Uterus (tissue), 3 donors: ENCODE measurements at regions not wholly inside any gene's neighbourhood (a gene's known extent, or its start where the extent isn't known, plus 50 kb on each side); places are given as distances from the start of the nearest gene placed in this dataset.
"Not testable (repeated sequence)": the region's sequence is repeated elsewhere in the genome, so short reads cannot be mapped to it uniquely, and the experiment has no call there.

ENCODE experiments used
- DNase-seq, 2 donors: peaks; one replicate each; pipeline ENCODE4 v3.0.0-alpha.2; 2019 to 2020
- H3K27ac ChIP-seq, 2 donors: fragments of 200-600 bp; sonication (generic); 1 replicate in 1 of 2; 2 replicates in 1 of 2; pipeline ENCODE4 v1.5.1; 2016 to 2018
- H3K27me3 ChIP-seq, 2 donors: fragments of 200-600 bp; sonication (generic); one replicate each; pipeline ENCODE4 v1.5.1; 2018 to 2019; ENCODE audit warnings: control low read depth in 1 of 2
- H3K36me3 ChIP-seq, 2 donors: fragments of 200-600 bp; sonication (generic); one replicate each; pipeline ENCODE4 v1.5.1; 2019; ENCODE audit warnings: control low read depth in 1 of 2
- H3K4me1 ChIP-seq, 2 donors: fragments of 200-600 bp; sonication (generic); one replicate each; pipeline ENCODE4 v1.5.1; 2018 to 2019; ENCODE audit warnings: control low read depth in 1 of 2
- H3K4me3 ChIP-seq, 2 donors: fragments of 200-600 bp; sonication (generic); 1 replicate in 1 of 2; 2 replicates in 1 of 2; pipeline ENCODE4 v1.5.1; 2018 to 2019; ENCODE audit warnings: mild to moderate bottlenecking in 1 of 2
- H3K9me3 ChIP-seq, 2 donors: fragments of 200-600 bp; sonication (generic); one replicate each; pipeline ENCODE4 v1.5.1; 2019; ENCODE audit warnings: control low read depth in 1 of 2
- POLR2A ChIP-seq, 2 donors: fragments of 450-650 bp; IDR thresholded peaks; one replicate each; pipeline ENCODE4 v1.6.1; 2016; ENCODE audit warnings: antibody characterized with exemption in 2 of 2, mild to moderate bottlenecking in 1 of 2, moderate library complexity in 1 of 2
- intact Hi-C: fragments of 100-400 bp; cut with DNase I; formaldehyde crosslinking; loops from one replicate; pipeline ENCODE4 v1.15.1; 2023; ENCODE audit warnings: low total_unique reads
- TF ChIP-seq, protein P1 (sequence below), 4 experiments: fragments of 200-600 bp in 2 of 4; fragments of 450-650 bp in 2 of 4; sonication (generic) in 2 of 4; IDR thresholded peaks; one replicate each; pipeline ENCODE4 v1.5.1; 2016 to 2019; ENCODE audit warnings: antibody characterized with exemption in 4 of 4, mild to moderate bottlenecking in 2 of 4, moderate library complexity in 1 of 4
- donor health status: DM: yes; HTN: yes; CAD: no.

DNA sequence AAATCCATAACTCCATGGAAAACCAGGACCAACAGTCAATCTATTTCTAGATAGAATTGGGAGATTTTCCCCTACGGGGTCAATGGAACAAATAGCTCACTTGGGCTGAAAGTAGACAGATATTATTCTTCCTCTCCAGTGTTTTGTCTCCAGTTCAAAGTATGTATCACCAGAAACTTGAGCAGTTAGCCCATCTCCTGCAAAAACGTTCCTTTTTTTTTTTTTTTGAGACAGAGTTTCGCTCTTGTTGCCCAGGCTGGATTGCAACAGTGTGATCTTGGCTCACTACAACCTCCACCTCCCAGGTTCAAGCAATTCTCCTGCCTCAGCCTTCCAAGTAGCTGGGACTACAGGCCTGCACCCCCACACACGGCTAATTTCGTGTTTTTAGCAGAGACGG lies 390.0 kb upstream of the AUTS2 start:
- Histone ChIP-seq H3K4me1 (no peaks in the 10 kb centered on the region), H3K4me3 (no peak overlapping the region), H3K27ac (no peak overlapping the region), H3K9me3 (no peaks in the 10 kb centered on the region), H3K36me3 (no peaks in the 10 kb centered on the region), H3K27me3 (no peaks in the 10 kb centered on the region)
- TF ChIP-seq POLR2A (IDR thresholded peaks at IDR 0.05): no peak
- TF ChIP-seq, protein P1, sequence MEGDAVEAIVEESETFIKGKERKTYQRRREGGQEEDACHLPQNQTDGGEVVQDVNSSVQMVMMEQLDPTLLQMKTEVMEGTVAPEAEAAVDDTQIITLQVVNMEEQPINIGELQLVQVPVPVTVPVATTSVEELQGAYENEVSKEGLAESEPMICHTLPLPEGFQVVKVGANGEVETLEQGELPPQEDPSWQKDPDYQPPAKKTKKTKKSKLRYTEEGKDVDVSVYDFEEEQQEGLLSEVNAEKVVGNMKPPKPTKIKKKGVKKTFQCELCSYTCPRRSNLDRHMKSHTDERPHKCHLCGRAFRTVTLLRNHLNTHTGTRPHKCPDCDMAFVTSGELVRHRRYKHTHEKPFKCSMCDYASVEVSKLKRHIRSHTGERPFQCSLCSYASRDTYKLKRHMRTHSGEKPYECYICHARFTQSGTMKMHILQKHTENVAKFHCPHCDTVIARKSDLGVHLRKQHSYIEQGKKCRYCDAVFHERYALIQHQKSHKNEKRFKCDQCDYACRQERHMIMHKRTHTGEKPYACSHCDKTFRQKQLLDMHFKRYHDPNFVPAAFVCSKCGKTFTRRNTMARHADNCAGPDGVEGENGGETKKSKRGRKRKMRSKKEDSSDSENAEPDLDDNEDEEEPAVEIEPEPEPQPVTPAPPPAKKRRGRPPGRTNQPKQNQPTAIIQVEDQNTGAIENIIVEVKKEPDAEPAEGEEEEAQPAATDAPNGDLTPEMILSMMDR (IDR thresholded peaks at IDR 0.05): no peak
- no peak for DNase-seq
- intact Hi-C loops: no loop called here

DNA sequence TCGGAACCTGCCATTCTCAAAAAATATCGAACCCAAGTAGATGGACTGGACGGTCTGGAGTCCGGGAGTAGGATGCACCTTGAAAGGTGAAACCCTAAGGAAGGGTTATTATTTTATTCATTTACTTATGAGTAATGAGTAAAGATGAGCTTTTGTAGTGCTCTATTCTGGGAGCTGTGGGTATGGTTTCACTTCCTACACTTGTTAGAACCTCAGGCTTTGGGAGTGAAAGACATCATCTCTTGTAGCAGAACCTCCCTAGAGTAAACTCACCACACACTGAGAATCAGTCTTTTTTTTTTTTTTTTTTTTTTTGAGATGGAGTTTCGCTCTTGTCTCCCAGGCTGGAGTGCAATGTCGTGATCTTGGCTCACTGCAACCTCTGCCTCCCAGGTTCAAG lies 389.4 kb upstream of the AUTS2 start:
- no peak overlapping the region for H3K27ac ChIP-seq
- intact Hi-C loops: no loop called here
- no peak for DNase-seq
- H3K36me3 ChIP-seq: no peaks in the 10 kb centered on the region
- TF ChIP-seq POLR2A (IDR thresholded peaks at IDR 0.05): no peak
- TF ChIP-seq, protein P1 (IDR thresholded peaks at IDR 0.05): no peak
- H3K27me3 ChIP-seq: no peaks in the 10 kb centered on the region
- no peak overlapping the region for H3K4me3 ChIP-seq
- no peaks in the 10 kb centered on the region for H3K9me3 ChIP-seq
- no peaks in the 10 kb centered on the region for H3K4me1 ChIP-seq

DNA sequence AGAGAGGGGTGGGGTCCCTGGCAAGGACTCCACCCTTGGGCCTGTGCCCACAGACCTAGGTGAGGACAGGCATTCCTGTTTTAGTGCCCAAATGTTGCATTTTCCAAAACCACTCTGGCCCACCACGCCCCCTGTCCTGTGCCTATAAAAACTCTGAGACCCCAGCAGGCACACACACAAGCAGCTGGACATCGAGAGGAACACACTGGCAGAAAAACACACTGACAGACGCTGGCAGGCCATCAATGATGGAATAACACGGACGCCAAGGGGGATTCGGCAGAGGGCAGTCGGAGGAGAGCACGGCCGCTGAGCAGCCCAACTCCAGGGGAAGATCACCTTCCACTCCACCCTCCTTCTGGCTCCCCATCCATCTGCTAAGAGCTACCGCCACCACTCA lies 386.9 kb upstream of the AUTS2 start:
- Histone ChIP-seq H3K36me3 (no peaks in the 10 kb centered on the region), H3K27me3 (no peaks in the 10 kb centered on the region), H3K9me3 (no peaks in the 10 kb centered on the region), H3K4me3 (no peak overlapping the region), H3K4me1 (no peaks in the 10 kb centered on the region), H3K27ac (no peak overlapping the region)
- no peak for DNase-seq
- no peak for TF ChIP-seq POLR2A (IDR thresholded peaks at IDR 0.05)
- TF ChIP-seq, protein P1 (IDR thresholded peaks at IDR 0.05): no peak
- intact Hi-C loops: no loop called here

DNA sequence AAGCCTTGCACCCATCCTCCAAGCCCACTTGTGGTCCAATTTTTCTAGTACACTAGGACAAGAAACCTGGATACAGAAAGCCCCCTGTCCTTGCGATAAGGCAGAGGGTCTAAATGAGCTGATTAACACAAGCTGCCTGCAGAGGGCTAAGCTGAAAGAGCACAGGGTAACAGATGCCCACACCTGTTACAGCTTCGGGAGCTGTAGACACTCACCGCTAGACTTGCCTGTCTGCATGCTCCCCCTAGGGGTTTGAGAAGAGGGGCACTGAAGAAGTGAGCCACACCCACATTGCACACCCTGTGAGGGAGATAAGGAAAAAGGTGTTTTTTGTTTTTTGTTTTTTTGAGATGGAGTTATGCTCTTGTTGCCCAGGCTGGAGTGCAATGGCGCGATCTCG lies 386.5 kb upstream of the AUTS2 start:
- DNase-seq: no peak
- Histone ChIP-seq H3K36me3 (no peaks in the 10 kb centered on the region), H3K9me3 (no peaks in the 10 kb centered on the region), H3K4me1 (no peaks in the 10 kb centered on the region), H3K4me3 (no peak overlapping the region), H3K27me3 (no peaks in the 10 kb centered on the region), H3K27ac (no peak overlapping the region)
- TF ChIP-seq, protein P1 (IDR thresholded peaks at IDR 0.05): no peak
- intact Hi-C loops: no loop called here

DNA sequence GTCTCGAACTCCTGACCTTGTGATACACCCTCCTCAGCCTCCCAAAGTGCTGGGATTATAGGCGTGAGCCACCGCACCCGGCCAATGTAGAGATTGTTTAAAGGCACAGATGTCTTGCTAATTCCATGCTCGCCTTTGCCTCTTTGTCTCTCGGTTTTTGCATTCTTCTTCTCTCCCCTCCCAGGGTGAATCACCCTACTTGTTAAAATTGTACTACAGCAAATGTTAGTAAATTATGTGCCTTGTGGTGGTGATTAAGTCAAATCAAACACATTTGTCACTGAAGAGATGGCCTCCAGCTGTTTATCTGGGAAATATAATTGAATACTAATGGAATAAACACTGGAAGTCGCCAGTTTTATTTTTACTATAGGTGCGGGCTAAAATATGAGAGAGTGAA lies 384.4 kb upstream of the AUTS2 start:
- DNase-seq: no peak
- Histone ChIP-seq H3K27me3 (no peaks in the 10 kb centered on the region), H3K27ac (no peak overlapping the region), H3K4me1 (no peaks in the 10 kb centered on the region), H3K4me3 (no peak overlapping the region), H3K9me3 (no peaks in the 10 kb centered on the region), H3K36me3 (no peaks in the 10 kb centered on the region)
- TF ChIP-seq, protein P1 (IDR thresholded peaks at IDR 0.05): no peak
- no peak for TF ChIP-seq POLR2A (IDR thresholded peaks at IDR 0.05)
- intact Hi-C loops: no loop called here

DNA sequence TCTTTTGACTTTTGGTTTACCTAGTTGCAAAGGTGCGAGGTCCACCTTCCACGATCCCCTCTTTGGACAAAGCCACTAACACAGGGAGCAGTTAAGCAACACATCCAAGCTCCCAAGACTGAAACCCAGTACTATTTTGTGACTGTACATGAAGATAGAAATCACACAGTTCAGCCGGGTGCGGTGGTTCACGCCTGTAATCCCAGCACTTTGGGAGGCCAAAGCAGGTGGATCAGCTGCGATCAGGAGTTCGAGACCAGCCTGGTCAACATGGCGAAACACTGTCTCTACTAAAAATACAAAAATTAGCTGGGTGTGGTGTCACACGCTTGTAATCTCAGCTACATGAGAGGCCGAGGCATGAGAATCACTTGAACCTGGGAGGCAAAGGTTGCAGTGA lies 382.8 kb upstream of the AUTS2 start:
- H3K27ac ChIP-seq, H3K9me3 ChIP-seq, intact Hi-C loops, H3K4me3 ChIP-seq, DNase-seq, H3K27me3 ChIP-seq, H3K4me1 ChIP-seq, H3K36me3 ChIP-seq: not testable (repeated sequence)
